Body of pancreas (tissue), 4 donors: ENCODE measurements at regions not wholly inside any gene's neighbourhood (a gene's known extent, or its start where the extent isn't known, plus 50 kb on each side); places are given as distances from the start of the nearest gene placed in this dataset.

Experiments
- ATAC-seq: fragments of 150-250 bp; one replicate; pipeline ENCODE4 v1.9.1; 2016
- DNase-seq, 4 donors: peaks; one replicate each; pipeline ENCODE4 v3.0.0-alpha.2; 2019
- H3K27ac ChIP-seq, 4 donors: fragments of 200-600 bp; sonication (generic); 1 replicate in 3 of 4; 2 replicates in 1 of 4; pipeline versions ENCODE4 v1.5.1 to v1.6.1; 2016 to 2019; ENCODE audit warnings: mild to moderate bottlenecking in 1 of 4, mixed read lengths in 1 of 4, moderate library complexity in 1 of 4
- H3K27me3 ChIP-seq, 2 donors: fragments of 200-600 bp; sonication (generic); one replicate each; pipeline ENCODE4 v1.6.0; 2016; ENCODE audit warnings: mild to moderate bottlenecking in 1 of 2
- H3K36me3 ChIP-seq, 2 donors: fragments of 200-600 bp; sonication (generic); replicated peaks in 1 of 2; 2 replicates each; pipeline ENCODE4 v1.5.1; 2016; ENCODE audit warnings: low read depth in 2 of 2; ENCODE audit not compliant: insufficient read depth in 1 of 2
- H3K4me1 ChIP-seq: fragments of 200-600 bp; sonication (generic); one replicate; pipeline ENCODE4 v1.6.0; 2016
- H3K4me3 ChIP-seq, 2 donors: fragments of 200-600 bp; sonication (generic); 1 replicate in 1 of 2; 2 replicates in 1 of 2; pipeline ENCODE4 v1.5.1; 2016 to 2019
- H3K9me3 ChIP-seq, 3 donors: fragments of 200-600 bp; sonication (generic); 1 replicate in 2 of 3; 2 replicates in 1 of 3; pipeline ENCODE4 v1.5.1; 2016
- CTCF ChIP-seq, 7 experiments: fragments of 450-650 bp in 4 of 7; fragments of 200-600 bp in 3 of 7; sonication (generic) in 3 of 7; IDR thresholded peaks; one replicate each; pipeline ENCODE4 v1.5.1; 2016 to 2019; ENCODE audit warnings: antibody characterized with exemption in 7 of 7
- POLR2A ChIP-seq, 3 donors: fragments of 450-650 bp; IDR thresholded peaks; one replicate each; pipeline ENCODE4 v1.6.1; 2016; ENCODE audit warnings: antibody characterized with exemption in 3 of 3, mild to moderate bottlenecking in 2 of 3
- WGBS, 2 donors: methylation state at CpG; one replicate each; pipeline ENCODE4 v1.1.5; 2017; 5-methylcytosine and 5-hydroxymethylcytosine counted together
- intact Hi-C: fragments of 100-400 bp; cut with DNase I; formaldehyde crosslinking; loops from one replicate; pipeline ENCODE4 v1.15.1; 2023

- H3K4me1 ChIP-seq, result no peaks in the 10 kb centered on the region
- DNase-seq, result no peak
- no peak for ATAC-seq
- H3K27me3 ChIP-seq, result no peaks in the 10 kb centered on the region
- no peaks in the 10 kb centered on the region for H3K9me3 ChIP-seq
- H3K27ac ChIP-seq, result no peak overlapping the region
- H3K4me3 ChIP-seq, result no peak overlapping the region
- H3K36me3 ChIP-seq, result no peaks in the 10 kb centered on the region
- no peak for TF ChIP-seq CTCF (IDR thresholded peaks at IDR 0.05)
- no peak for TF ChIP-seq POLR2A (IDR thresholded peaks at IDR 0.05)
- intact Hi-C loops, result no loop called here
- 82 to 89% methylated on average over 1 of the region's 1 CpG for whole genome bisulfite sequencing, 2 donors
These were observed 129.0 kb upstream of the KCNIP4 start for GRCh38 chr4:22077571-22077970.

- H3K4me1 ChIP-seq, result no peaks in the 10 kb centered on the region
- no peaks in the 10 kb centered on the region for H3K36me3 ChIP-seq
- ATAC-seq, result no peak
- TF ChIP-seq POLR2A (IDR thresholded peaks at IDR 0.05) (no peak), CTCF (IDR thresholded peaks at IDR 0.05) (no peak)
- intact Hi-C loops, result no loop called here
- H3K4me3 ChIP-seq, result no peak overlapping the region
- no peaks in the 10 kb centered on the region for H3K27me3 ChIP-seq
- no peak for DNase-seq
- 51 to 66% methylated on average over 3 of the region's 3 CpGs for WGBS, 2 donors
- H3K9me3 ChIP-seq, result no peaks in the 10 kb centered on the region
- H3K27ac ChIP-seq, result no peak overlapping the region
These were observed 124.2 kb upstream of the KCNIP4 start for GRCh38 chr4:22072726-22073125.

- WGBS, 2 donors, result 16 to 33% methylated on average over 1 of the region's 1 CpG
- H3K27me3 ChIP-seq, result no peaks in the 10 kb centered on the region
- intact Hi-C loops, result no loop called here
- H3K36me3 ChIP-seq, result no peaks in the 10 kb centered on the region
- no peak overlapping the region for H3K27ac ChIP-seq
- DNase-seq (no peak), ATAC-seq (no peak)
- no peaks in the 10 kb centered on the region for H3K9me3 ChIP-seq
- TF ChIP-seq POLR2A (IDR thresholded peaks at IDR 0.05) (no peak), CTCF (IDR thresholded peaks at IDR 0.05) (no peak)
- no peak overlapping the region for H3K4me3 ChIP-seq
- H3K4me1 ChIP-seq, result no peaks in the 10 kb centered on the region
These were observed 123.7 kb upstream of the KCNIP4 start for GRCh38 chr4:22072240-22072639.

- Histone ChIP-seq H3K27ac (no peak overlapping the region), H3K9me3 (no peaks in the 10 kb centered on the region), H3K27me3 (no peaks in the 10 kb centered on the region), H3K36me3 (no peaks in the 10 kb centered on the region), H3K4me1 (no peaks in the 10 kb centered on the region), H3K4me3 (no peak overlapping the region)
- TF ChIP-seq CTCF (IDR thresholded peaks at IDR 0.05), result no peak
- TF ChIP-seq POLR2A (IDR thresholded peaks at IDR 0.05), result no peak
- 46 to 57% methylated on average over 1 of the region's 1 CpG for WGBS, 2 donors
- intact Hi-C loops, result no loop called here
- ATAC-seq (no peak), DNase-seq (no peak)
These were observed 123.2 kb upstream of the KCNIP4 start for GRCh38 chr4:22071749-22072148.

GRCh38 chr4:22070256-22070655 is 121.7 kb upstream of the KCNIP4 start:
- DNase-seq, result no peak
- Histone ChIP-seq H3K4me1 (no peaks in the 10 kb centered on the region), H3K36me3 (no peaks in the 10 kb centered on the region), H3K4me3 (no peak overlapping the region), H3K27me3 (no peaks in the 10 kb centered on the region), H3K9me3 (no peaks in the 10 kb centered on the region), H3K27ac (no peak overlapping the region)
- WGBS, 2 donors, result 17 to 27% methylated on average over 2 of the region's 2 CpGs
- no peak for ATAC-seq
- intact Hi-C loops, result no loop called here
- TF ChIP-seq CTCF (IDR thresholded peaks at IDR 0.05) (no peak), POLR2A (IDR thresholded peaks at IDR 0.05) (no peak)
